NB4 (cell line): ENCODE measurements at regions not wholly inside any gene's neighbourhood (a gene's known extent, or its start where the extent isn't known, plus 50 kb on each side); places are given as distances from the start of the nearest gene placed in this dataset.

Source experiments
- MYC ChIP-seq: IDR thresholded peaks from 2 replicates; pipeline ENCODE4 v1.6.1; 2011; ENCODE audit warnings: low read depth, low read length
- POLR2A ChIP-seq: IDR thresholded peaks from 2 replicates; pipeline ENCODE4 v1.6.1; 2011; ENCODE audit warnings: mild to moderate bottlenecking; ENCODE audit not compliant: insufficient read length; ENCODE audit errors: extremely low read depth
- TF ChIP-seq, protein P1 (sequence below): IDR thresholded peaks from one replicate; pipeline ENCODE4 v1.5.1; 2012; ENCODE audit warnings: low read depth, low read length
- TF ChIP-seq, protein P2 (sequence below): IDR thresholded peaks from 2 replicates; pipeline ENCODE4 v1.6.1; 2011; ENCODE audit warnings: low read depth, low read length

DNA sequence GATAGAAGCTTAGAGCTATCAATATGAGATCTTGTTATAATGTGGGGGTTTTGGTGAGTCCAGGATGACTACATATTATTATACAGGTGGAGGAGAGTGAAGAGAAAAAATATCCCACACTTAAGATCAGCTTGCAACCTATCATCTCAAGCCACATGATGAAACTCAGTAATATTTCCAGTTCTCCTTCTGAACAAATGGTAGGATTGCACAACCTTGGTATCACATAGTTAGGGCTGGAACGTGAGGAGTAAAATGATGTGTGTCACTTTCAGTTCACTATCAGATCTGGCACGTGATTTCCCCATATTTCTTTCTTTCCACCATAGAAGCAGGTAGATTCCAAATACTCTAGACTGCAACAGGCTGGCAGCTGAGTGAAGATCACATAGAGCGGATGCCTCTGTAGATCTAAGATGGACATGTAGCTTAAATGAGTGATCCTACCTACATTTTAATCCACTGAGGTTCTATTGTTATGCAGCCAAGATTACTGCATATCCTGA lies 150.6 kb upstream of the ANKRD50 start:
- TF ChIP-seq, protein P1, sequence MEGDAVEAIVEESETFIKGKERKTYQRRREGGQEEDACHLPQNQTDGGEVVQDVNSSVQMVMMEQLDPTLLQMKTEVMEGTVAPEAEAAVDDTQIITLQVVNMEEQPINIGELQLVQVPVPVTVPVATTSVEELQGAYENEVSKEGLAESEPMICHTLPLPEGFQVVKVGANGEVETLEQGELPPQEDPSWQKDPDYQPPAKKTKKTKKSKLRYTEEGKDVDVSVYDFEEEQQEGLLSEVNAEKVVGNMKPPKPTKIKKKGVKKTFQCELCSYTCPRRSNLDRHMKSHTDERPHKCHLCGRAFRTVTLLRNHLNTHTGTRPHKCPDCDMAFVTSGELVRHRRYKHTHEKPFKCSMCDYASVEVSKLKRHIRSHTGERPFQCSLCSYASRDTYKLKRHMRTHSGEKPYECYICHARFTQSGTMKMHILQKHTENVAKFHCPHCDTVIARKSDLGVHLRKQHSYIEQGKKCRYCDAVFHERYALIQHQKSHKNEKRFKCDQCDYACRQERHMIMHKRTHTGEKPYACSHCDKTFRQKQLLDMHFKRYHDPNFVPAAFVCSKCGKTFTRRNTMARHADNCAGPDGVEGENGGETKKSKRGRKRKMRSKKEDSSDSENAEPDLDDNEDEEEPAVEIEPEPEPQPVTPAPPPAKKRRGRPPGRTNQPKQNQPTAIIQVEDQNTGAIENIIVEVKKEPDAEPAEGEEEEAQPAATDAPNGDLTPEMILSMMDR = no peak
- TF ChIP-seq MYC (no peak), POLR2A (no peak)
- TF ChIP-seq, protein P2, sequence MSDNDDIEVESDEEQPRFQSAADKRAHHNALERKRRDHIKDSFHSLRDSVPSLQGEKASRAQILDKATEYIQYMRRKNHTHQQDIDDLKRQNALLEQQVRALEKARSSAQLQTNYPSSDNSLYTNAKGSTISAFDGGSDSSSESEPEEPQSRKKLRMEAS = no peak
